Chondrocyte (in vitro differentiated cells): ENCODE measurements at regions not wholly inside any gene's neighbourhood (a gene's known extent, or its start where the extent isn't known, plus 50 kb on each side); places are given as distances from the start of the nearest gene placed in this dataset.

Source experiments
- DNase-seq: peaks from one replicate; pipeline ENCODE4 v3.0.0; 2021; ENCODE audit warnings: mixed read lengths, low spot score
- H3K27ac Mint-ChIP-seq: one replicate; pipeline ENCODE4 v1.8.0; 2021; ENCODE audit warnings: mild to moderate bottlenecking, moderate library complexity, mixed read lengths; ENCODE audit not compliant: unreplicated experiment
- H3K27me3 Mint-ChIP-seq: 2 replicates; pipeline ENCODE4 v1.8.0; 2021; ENCODE audit warnings: low read depth, mixed read lengths
- H3K36me3 Mint-ChIP-seq: 2 replicates; pipeline ENCODE4 v1.8.0; 2021; ENCODE audit warnings: low read depth, mixed read lengths
- H3K4me1 Mint-ChIP-seq: 2 replicates; pipeline ENCODE4 v1.8.0; 2021; ENCODE audit warnings: low read depth, mild to moderate bottlenecking, mixed read lengths
- H3K4me3 Mint-ChIP-seq: one replicate; pipeline ENCODE4 v1.8.0; 2021; ENCODE audit warnings: mild to moderate bottlenecking, moderate library complexity, mixed read lengths; ENCODE audit not compliant: unreplicated experiment
- H3K9me3 Mint-ChIP-seq: 2 replicates; pipeline ENCODE4 v1.8.0; 2021; ENCODE audit warnings: low read depth, mixed read lengths
- TF ChIP-seq, protein P1 (sequence below): fragments of 200-600 bp; sonication (generic); IDR thresholded peaks from 2 replicates; pipeline ENCODE4 v1.5.0; 2021; ENCODE audit warnings: antibody characterized with exemption, mild to moderate bottlenecking, moderate library complexity

DNA sequence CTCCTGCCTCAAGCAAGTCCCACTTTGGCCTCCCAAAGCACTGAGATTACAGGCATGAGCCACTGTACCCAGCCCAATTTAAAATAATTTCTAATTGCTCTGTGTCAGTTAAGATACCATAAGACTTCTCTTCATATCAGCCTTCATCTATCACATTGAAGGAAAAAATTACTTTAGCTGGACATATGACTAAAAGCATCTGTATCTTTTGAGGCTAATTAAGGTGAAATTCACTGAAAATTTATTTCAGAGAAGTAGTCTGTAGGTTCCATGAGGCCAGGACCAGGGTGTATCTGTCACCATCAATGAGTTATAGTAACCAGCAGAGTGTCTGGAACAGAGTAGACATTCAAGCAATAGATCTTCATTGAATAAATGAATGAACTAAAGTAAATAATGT lies 205.2 kb upstream of the PHYHIPL start:
- TF ChIP-seq, protein P1, sequence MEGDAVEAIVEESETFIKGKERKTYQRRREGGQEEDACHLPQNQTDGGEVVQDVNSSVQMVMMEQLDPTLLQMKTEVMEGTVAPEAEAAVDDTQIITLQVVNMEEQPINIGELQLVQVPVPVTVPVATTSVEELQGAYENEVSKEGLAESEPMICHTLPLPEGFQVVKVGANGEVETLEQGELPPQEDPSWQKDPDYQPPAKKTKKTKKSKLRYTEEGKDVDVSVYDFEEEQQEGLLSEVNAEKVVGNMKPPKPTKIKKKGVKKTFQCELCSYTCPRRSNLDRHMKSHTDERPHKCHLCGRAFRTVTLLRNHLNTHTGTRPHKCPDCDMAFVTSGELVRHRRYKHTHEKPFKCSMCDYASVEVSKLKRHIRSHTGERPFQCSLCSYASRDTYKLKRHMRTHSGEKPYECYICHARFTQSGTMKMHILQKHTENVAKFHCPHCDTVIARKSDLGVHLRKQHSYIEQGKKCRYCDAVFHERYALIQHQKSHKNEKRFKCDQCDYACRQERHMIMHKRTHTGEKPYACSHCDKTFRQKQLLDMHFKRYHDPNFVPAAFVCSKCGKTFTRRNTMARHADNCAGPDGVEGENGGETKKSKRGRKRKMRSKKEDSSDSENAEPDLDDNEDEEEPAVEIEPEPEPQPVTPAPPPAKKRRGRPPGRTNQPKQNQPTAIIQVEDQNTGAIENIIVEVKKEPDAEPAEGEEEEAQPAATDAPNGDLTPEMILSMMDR: no peak
- H3K27ac Mint-ChIP-seq: no peak overlapping the region
- DNase-seq: no peak
- H3K36me3 Mint-ChIP-seq: no peaks in the 10 kb centered on the region
- H3K4me3 Mint-ChIP-seq: no peak overlapping the region
- H3K27me3 Mint-ChIP-seq: peaks cover 13% of the 10 kb centered on the region
- H3K9me3 Mint-ChIP-seq: no peaks in the 10 kb centered on the region
- peaks cover 5% of the 10 kb centered on the region for H3K4me1 Mint-ChIP-seq

- no peak overlapping the region for H3K27ac Mint-ChIP-seq
- no peaks in the 10 kb centered on the region for H3K36me3 Mint-ChIP-seq
- DNase-seq: no peak
- H3K4me1 Mint-ChIP-seq: peaks cover 5% of the 10 kb centered on the region
- peaks cover 13% of the 10 kb centered on the region for H3K27me3 Mint-ChIP-seq
- no peaks in the 10 kb centered on the region for H3K9me3 Mint-ChIP-seq
- TF ChIP-seq, protein P1: no peak
- H3K4me3 Mint-ChIP-seq: no peak overlapping the region
These were observed 204.5 kb upstream of the PHYHIPL start for GRCh38 chr10:58971796-58972491.

- Mint-ChIP-seq H3K9me3 (no peaks in the 10 kb centered on the region), H3K27me3 (peaks cover 9% of the 10 kb centered on the region), H3K36me3 (no peaks in the 10 kb centered on the region), H3K4me1 (peaks cover 1% of the 10 kb centered on the region), H3K4me3 (no peak overlapping the region), H3K27ac (no peak overlapping the region)
- TF ChIP-seq, protein P1: no peak
- no peak for DNase-seq
These were observed 203.7 kb upstream of the PHYHIPL start for GRCh38 chr10:58972576-58973234.

DNA sequence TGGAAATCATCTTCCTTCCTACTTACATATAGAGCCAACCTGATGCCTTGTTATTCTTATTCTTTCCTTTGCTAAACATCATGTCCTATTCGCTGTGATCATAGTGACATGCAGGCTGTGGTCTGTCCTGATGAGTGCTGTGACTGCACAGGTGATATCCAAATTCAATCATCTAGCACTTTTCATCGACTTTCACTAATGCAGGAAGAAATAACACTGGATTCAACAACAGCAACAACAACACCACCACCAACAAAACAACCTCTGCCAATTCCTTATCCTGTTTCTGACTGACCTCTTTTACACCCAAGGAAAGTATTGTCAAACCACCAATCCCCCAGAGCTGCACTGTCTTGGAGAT lies 203.2 kb upstream of the PHYHIPL start:
- DNase-seq: no peak
- TF ChIP-seq, protein P1: no peak
- H3K36me3 Mint-ChIP-seq: no peaks in the 10 kb centered on the region
- peaks cover 8% of the 10 kb centered on the region for H3K27me3 Mint-ChIP-seq
- H3K27ac Mint-ChIP-seq: no peak overlapping the region
- no peak overlapping the region for H3K4me3 Mint-ChIP-seq
- no peaks in the 10 kb centered on the region for H3K4me1 Mint-ChIP-seq
- no peaks in the 10 kb centered on the region for H3K9me3 Mint-ChIP-seq

DNA sequence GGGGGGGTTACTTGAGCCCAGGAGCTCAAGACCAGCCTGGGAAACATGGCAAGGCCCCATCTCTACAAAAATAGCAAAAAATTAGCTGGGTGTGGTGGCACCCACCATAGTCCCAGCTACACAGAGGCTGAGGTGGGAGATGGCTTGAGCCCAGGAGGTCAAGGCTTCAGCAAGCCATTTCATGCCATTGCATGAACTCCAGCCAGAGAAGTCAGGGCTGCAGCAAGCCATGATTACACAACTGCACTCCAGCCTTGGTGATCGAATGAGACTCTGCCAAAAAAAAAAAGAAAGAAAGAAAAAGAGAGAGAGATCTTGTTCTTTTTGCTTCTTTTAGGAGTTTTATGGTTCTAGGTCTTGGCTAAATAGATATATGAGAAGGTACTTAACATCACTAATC lies 200.2 kb upstream of the PHYHIPL start:
- Mint-ChIP-seq H3K36me3 (no peaks in the 10 kb centered on the region), H3K27me3 (peaks cover 6% of the 10 kb centered on the region), H3K4me3 (no peak overlapping the region), H3K4me1 (no peaks in the 10 kb centered on the region), H3K9me3 (no peaks in the 10 kb centered on the region), H3K27ac (no peak overlapping the region)
- TF ChIP-seq, protein P1: no peak
- DNase-seq: no peak
